ENCODE measurements at regions not wholly inside any gene's neighbourhood (a gene's known extent, or its start where the extent isn't known, plus 50 kb on each side); places are given as distances from the start of the nearest gene placed in this dataset.
"Not testable (repeated sequence)": the region's sequence is repeated elsewhere in the genome, so short reads cannot be mapped to it uniquely, and the experiment has no call there.

GRCh38 chr20:56773749-56774148 lies 144.6 kb downstream of the TFAP2C start:
- DNase-seq: no peak

DNA sequence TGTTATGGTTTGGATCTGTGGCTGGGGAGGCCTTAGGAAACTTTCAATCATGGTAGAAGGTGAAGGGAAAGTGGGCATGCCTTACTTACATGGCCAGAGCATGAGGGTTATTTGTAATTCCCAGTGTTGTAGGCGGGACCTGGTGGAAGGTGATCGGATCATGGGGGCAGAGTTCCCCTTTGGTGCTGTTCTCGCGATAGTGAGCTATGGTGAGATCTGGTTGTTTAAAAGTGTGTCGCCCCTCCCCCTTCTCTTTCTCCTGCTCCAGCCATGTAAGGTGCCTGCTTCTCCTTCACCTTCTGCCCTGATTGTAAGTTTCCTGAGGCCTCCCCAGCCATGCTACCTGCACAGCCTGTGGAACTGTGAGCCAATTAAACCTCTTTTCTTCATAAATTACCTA lies 145.8 kb downstream of the TFAP2C start:
- no peak for DNase-seq

DNA sequence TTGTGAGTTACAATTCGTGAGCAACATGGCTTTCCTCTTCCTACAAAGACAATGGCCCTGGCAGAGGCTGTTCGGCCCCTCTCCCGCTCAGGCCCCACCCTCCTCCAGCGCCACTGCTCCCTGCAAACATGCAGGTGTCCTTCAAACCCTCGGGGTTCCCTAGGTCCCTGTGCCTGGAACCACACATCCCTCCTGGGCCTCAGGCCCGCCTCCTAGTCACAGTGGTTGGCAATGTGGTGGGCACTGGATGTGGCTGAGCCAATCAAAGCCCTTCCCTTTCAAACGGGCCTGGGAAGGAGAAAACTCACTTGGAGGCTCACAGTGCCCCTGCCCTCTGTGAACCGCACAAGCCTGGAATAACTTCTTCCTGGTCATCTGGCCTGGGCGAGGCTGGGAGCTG lies 147.2 kb downstream of the TFAP2C start:
- DNase-seq: no peak

DNA sequence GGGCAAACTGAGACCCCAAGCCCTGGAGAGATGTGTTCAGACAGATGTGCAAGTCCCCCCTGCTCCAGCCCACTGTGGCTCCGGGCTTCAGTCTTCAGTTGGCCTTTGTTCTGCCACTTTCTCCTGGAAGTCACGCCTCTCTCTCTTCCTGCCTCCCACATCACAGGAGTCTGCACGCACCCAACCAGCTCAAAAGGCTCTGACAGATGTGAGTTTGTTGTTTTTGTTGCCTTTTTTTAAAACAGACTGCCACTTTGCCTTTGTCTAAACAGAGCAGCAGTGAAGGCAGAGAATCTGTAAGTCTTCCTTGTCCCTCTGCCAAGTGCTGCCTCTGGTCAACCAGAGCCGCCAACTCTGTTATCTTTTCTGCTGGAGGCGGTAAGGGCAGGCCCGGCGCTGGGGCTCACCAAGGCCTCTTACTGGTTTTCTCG lies 149.7 kb downstream of the TFAP2C start:
- DNase-seq: peak; percentile 74

- DNase-seq: no peak
Measured at GRCh38 chr20:56779452-56780143, 150.5 kb downstream of the TFAP2C start.

GRCh38 chr20:56780266-56780665 lies 151.2 kb downstream of the TFAP2C start:
- no peak for DNase-seq

- no peak for DNase-seq
Measured at GRCh38 chr20:56781108-56781739, 152.1 kb downstream of the TFAP2C start.

DNA sequence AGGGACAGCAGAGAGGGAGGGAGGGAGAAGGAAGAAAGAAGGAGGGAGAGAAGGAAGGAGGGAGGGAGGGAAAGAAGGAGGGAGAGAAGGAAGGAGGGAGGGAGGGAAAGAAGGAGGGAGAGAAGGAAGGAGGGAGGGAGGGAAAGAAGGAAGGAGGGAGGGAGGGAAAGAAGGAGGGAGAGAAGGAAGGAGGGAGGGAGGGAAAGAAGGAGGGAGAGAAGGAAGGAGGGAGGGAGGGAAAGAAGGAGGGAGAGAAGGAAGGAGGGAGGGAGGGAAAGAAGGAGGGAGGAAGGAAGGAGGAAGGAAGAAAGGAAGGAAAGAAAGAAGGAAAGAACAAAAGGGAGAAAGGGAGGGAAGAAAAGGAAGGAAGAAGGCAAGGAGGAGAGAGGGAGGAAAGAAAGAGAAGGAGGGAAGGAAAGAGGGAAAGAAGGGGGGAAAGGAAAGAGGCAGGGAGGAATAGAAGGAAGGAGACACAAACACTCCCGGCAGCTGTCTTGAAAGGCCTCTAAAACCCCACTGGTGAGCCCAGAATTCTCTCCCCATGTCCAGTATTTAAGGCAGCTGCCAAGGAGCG lies 153.0 kb downstream of the TFAP2C start:
- DNase-seq: not testable (repeated sequence)

DNA sequence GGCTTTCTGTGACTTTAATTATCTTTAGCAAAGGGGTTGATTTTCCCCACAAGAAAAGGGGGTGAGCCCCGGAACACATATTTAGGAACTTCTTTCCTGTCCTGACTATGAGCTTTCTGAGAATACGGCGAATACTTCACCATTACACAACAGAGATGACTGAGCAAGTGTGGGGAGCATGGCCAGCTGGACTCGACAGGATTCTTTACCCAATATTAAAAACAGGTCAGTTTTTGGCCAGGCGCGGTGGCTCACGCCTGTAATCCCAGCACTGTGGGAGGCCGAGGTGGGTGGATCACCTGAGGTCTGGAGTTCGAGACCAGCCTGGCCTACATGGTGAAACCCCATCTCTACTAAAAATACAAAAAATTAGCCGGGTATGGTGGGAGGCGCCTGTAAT lies 153.7 kb downstream of the TFAP2C start:
- DNase-seq: not testable (repeated sequence)

DNA sequence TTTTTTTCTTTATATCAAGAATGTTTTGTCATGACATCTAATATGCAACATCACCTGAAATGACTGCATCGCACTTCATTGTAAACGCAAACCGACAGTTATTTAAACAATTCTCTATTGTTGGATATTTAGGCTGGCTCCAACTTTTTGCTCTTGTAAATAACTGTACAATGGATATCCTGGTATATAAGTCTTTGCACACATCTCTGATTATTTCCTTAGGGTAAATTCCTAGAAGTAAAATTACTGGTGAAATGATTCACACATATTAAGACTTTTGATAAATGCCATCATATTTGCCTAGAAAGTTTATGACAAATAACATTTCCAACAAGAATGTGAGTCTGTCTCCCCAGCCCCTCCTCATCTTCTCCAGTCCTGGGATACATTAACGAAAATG lies 154.7 kb downstream of the TFAP2C start:
- DNase-seq: no peak

GRCh38 chr20:56786503-56786902 lies 157.4 kb downstream of the TFAP2C start:
- no peak for DNase-seq

DNA sequence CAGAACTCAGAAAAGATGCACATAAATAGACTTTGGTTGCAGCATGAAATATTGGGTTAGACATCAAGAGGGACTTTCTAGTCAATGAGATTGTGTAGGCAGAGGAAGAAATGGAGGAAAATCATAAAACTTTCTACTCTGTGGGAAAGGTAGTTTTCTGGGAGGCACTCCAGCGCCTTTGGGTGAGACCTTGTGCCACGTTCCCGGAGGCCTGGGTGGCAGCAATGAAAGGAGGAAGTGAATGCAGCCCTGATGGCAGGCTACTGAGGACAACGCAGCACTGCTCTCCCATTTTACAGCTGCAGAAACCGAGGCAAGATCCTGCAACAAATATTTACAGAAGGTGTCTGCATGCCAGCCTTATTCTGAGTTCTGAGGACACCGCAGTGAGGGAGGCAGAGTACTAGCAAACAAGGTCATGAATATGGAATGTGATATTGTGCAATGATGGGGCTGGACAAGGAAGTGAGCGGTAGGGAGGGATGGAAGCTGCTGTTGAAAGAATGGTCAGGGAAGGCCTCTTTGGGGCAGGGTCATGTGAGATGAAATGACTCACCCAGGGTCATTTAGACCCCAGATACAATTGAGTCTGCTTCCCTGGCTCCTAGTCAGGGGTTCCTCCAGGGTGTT lies 159.1 kb downstream of the TFAP2C start:
- DNase-seq: peak; percentile 89

DNA sequence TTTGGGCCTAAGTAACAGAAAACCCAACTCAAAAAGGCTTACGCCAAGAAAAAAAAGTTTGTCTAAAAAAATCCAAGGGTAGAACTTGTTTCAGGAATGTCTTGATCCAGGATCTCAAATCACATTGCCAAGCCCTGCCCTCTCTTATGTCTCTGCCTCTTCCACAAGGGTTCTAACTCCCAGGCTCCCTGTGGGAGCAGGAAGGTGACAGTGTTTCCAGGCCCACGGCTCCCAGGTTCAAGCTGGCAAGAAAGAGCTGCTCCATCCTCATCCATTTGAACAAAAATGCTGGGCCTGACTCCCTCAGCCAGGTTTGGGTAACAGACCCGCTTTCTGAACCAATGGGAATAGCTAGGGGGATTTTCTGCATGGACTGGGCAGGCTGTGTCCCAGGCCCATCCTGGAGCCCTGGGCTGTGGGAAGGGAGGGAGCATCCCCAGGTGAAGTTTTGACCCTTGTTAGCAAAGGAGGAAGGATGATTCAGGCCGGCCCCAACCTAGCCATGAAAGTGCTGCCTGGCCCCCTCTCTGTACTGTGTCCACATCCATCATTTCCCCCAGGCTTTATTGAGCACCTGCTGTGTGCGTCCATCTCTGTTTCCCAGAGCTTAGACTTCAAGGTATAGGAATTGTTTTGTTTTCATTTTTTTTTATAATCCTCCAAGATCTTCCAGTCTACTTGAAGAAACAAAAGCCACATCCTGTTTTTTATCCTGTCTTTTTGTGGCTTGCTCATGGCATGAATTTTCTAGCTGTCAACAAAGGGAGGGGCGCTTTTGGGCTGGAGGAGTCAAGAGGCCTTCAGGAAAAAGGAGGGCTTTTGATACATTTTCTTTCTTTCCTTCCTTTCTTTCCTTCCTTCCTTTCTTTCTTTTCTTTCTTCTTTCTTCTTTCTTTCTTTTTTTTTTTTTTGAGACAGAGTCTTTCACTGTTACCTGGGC lies 159.8 kb downstream of the TFAP2C start:
- DNase-seq: no peak

- DNase-seq: no peak
Measured at GRCh38 chr20:56793916-56794315, 164.8 kb downstream of the TFAP2C start.

- DNase-seq: no peak
Measured at GRCh38 chr20:56795492-56795891, 166.4 kb downstream of the TFAP2C start.

GRCh38 chr20:56796345-56796744 lies 167.2 kb downstream of the TFAP2C start:
- no peak for DNase-seq

GRCh38 chr20:56797023-56797422 lies 167.9 kb downstream of the TFAP2C start:
- no peak for DNase-seq

DNA sequence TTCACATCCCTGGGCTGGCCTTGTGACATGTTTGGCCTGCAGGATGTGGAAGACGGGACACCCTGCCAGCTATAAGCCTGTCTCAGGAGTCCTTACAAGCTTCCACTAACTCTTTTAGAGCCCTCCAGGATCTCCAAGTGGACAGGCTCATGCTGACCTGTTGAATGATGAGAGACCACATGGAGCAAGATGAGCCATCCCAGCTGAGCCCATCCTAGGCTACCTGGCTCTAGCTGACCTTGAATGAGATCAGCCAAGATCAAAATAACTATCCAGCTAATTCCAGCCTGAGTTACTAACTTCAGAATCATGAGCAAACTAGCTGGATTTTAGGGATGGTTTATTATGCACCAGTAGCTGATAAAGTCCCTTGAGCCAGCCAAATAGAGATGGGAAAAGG lies 169.5 kb downstream of the TFAP2C start:
- no peak for DNase-seq

DNA sequence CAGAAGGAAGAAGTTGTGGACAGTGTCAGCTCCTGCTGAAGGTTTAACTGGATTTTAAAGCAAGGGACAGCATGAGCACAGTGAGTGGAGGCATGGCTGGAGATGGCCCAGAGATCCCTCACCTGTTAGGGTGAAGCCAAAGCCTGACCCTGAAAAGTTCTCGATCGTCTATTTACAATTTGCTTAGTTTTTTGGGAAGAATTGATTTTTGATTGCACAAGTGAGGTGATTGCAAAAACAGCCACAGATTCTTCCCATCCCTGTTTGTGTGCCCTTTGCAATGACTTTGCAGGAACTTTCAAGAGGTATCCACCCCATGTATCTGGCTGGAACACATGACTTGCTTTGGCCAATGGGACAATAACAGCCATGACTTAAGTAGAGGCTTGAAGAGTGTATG lies 170.1 kb downstream of the TFAP2C start:
- no peak for DNase-seq

DNA sequence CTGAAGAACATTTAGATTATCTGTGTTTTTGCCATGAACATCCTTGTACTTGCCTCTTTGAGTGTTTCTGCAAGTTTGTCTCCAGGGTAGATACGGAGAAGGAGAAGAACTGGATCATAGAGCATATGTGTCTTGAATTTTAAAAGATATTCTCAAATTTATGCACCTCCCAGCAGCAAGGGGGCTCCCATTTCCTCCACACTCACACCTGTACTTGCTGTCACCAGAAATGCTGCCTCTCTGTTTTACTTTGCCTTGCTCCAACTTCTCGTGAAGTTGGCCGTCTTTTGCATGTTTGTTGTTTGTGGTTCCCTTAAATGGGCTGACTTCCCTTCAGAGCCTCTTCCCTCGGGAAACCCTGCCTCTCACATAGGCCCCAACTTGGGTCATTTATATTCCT lies 171.0 kb downstream of the TFAP2C start:
- DNase-seq: no peak

GRCh38 chr20:56801971-56802755 lies 173.1 kb downstream of the TFAP2C start:
- no peak for DNase-seq

DNA sequence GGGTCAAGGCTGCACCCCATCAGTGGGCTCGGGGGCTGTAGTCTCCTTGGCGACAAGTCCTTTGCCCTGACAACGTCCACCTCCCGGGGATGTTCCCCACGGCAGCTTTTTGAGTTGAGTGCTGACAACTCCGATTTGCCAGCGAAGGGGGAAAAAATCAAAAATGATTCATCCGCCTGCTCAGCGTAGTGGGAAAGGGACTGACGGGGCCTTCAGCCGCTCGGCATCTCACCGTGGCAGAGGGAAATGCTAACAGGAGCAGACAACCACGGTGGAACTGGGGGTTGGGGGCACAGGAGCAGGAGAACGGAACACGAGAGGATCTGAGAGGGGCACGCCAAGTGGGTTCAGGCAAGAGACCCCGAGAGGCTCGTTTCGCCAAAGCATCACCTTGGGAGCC lies 173.7 kb downstream of the TFAP2C start:
- DNase-seq: no peak

Data from islet precursor cell (in vitro differentiated cells).